ENCODE measurements at regions not wholly inside any gene's neighbourhood (a gene's known extent, or its start where the extent isn't known, plus 50 kb on each side); places are given as distances from the start of the nearest gene placed in this dataset.

GRCh38 chr2:49686291-49686690 is 532.0 kb upstream of the FSHR start:
- Mint-ChIP-seq H3K36me3 (ENCODE audit: low read depth) (no peaks in the 10 kb centered on the region), H3K4me1 (ENCODE audit: low read depth) (no peaks in the 10 kb centered on the region), H3K27me3 (no peaks in the 10 kb centered on the region), H3K4me3 (no peak overlapping the region), H3K27ac (no peak overlapping the region), H3K9me3 (peaks cover 3% of the 10 kb centered on the region)
- CTCF ChIA-PET, result no interaction called here
- ATAC-seq (no peak), DNase-seq (no peak)
- POLR2A ChIA-PET, result no interaction called here
- TF ChIP-seq CTCF (IDR thresholded peaks at IDR 0.05), result no peak
- intact Hi-C loops (cut with micrococcal nuclease), result no loop called here

GRCh38 chr2:49677227-49677626 is 522.9 kb upstream of the FSHR start:
- DNase-seq, result no peak
- intact Hi-C loops (cut with micrococcal nuclease), result no loop called here
- no peak for ATAC-seq
- no peaks in the 10 kb centered on the region for H3K4me1 Mint-ChIP-seq (ENCODE audit: low read depth)
- no peak overlapping the region for H3K27ac Mint-ChIP-seq
- ChIA-PET CTCF (no interaction called here), POLR2A (no interaction called here)
- H3K9me3 Mint-ChIP-seq, result peaks cover 2% of the 10 kb centered on the region
- H3K27me3 Mint-ChIP-seq, result no peaks in the 10 kb centered on the region
- H3K36me3 Mint-ChIP-seq (ENCODE audit: low read depth), result no peaks in the 10 kb centered on the region
- H3K4me3 Mint-ChIP-seq, result no peak overlapping the region
- no peak for TF ChIP-seq CTCF (IDR thresholded peaks at IDR 0.05)

- TF ChIP-seq CTCF (IDR thresholded peaks at IDR 0.05), result no peak
- no peaks in the 10 kb centered on the region for H3K36me3 Mint-ChIP-seq (ENCODE audit: low read depth)
- CTCF ChIA-PET, result no interaction called here
- H3K4me1 Mint-ChIP-seq (ENCODE audit: low read depth), result no peaks in the 10 kb centered on the region
- DNase-seq, result no peak
- H3K27me3 Mint-ChIP-seq, result no peaks in the 10 kb centered on the region
- H3K9me3 Mint-ChIP-seq, result no peaks in the 10 kb centered on the region
- H3K4me3 Mint-ChIP-seq, result no peak overlapping the region
- intact Hi-C loops (cut with micrococcal nuclease), result no loop called here
- POLR2A ChIA-PET, result no interaction called here
- no peak for ATAC-seq
- H3K27ac Mint-ChIP-seq, result no peak overlapping the region
Measured at GRCh38 chr2:49664827-49665226, 510.5 kb upstream of the FSHR start.

GRCh38 chr2:49661809-49662208 is 507.5 kb upstream of the FSHR start:
- ATAC-seq (no peak), DNase-seq (no peak)
- Mint-ChIP-seq H3K4me3 (no peak overlapping the region), H3K4me1 (ENCODE audit: low read depth) (no peaks in the 10 kb centered on the region), H3K9me3 (no peaks in the 10 kb centered on the region), H3K36me3 (ENCODE audit: low read depth) (no peaks in the 10 kb centered on the region), H3K27ac (no peak overlapping the region), H3K27me3 (no peaks in the 10 kb centered on the region)
- intact Hi-C loops (cut with micrococcal nuclease), result no loop called here
- no peak for TF ChIP-seq CTCF (IDR thresholded peaks at IDR 0.05)
- ChIA-PET CTCF (no interaction called here), POLR2A (no interaction called here)

GRCh38 chr2:49656853-49657252 is 502.5 kb upstream of the FSHR start:
- Mint-ChIP-seq H3K4me1 (ENCODE audit: low read depth) (no peaks in the 10 kb centered on the region), H3K9me3 (no peaks in the 10 kb centered on the region), H3K27me3 (no peaks in the 10 kb centered on the region), H3K27ac (no peak overlapping the region), H3K36me3 (ENCODE audit: low read depth) (no peaks in the 10 kb centered on the region), H3K4me3 (no peak overlapping the region)
- ChIA-PET CTCF (no interaction called here), POLR2A (no interaction called here)
- TF ChIP-seq CTCF (IDR thresholded peaks at IDR 0.05), result no peak
- intact Hi-C loops (cut with micrococcal nuclease), result no loop called here
- DNase-seq (no peak), ATAC-seq (no peak)

Data from activated CD8-positive, alpha-beta T cell treated with anti-CD3 and anti-CD28 coated beads for 36 hours (primary cell).